WTC11 (cell line): ENCODE measurements at regions not wholly inside any gene's neighbourhood (a gene's known extent, or its start where the extent isn't known, plus 50 kb on each side); places are given as distances from the start of the nearest gene placed in this dataset.

Experiments used
- ATAC-seq: fragments of 200-7000 bp; cut with Tn5 transposase; 2 replicates; pipeline ENCODE4 v1.10.0; 2021; ENCODE audit warnings: mild to moderate bottlenecking, moderate library complexity
- CTCF ChIA-PET: fragments of 300-600 bp; sonication (Branson Sonifier 250); formaldehyde crosslinking; loops from one replicate; lab custom pipeline; 2021; ENCODE audit warnings: antibody characterized with exemption; lab: Charles Lee
- POLR2A ChIA-PET: fragments of 350-600 bp; sonication (Branson Sonifier 250); formaldehyde crosslinking; loops from one replicate; lab custom pipeline; 2021; ENCODE audit warnings: antibody characterized with exemption; lab: Charles Lee
- DNase-seq: peaks from one replicate; pipeline ENCODE4 v3.0.0; 2021; ENCODE audit warnings: low spot score
- H3K27ac Mint-ChIP-seq: 2 replicates; pipeline ENCODE4 v1.8.0; 2021; ENCODE audit warnings: mixed read lengths
- H3K27me3 Mint-ChIP-seq: 2 replicates; pipeline ENCODE4 v1.8.0; 2021; ENCODE audit warnings: low read depth, mild to moderate bottlenecking, moderate library complexity, mixed read lengths
- H3K36me3 Mint-ChIP-seq: 2 replicates; pipeline ENCODE4 v1.8.0; 2021; ENCODE audit warnings: mixed read lengths
- H3K4me1 Mint-ChIP-seq: 2 replicates; pipeline ENCODE4 v1.8.0; 2022; ENCODE audit warnings: mixed read lengths
- H3K4me3 Mint-ChIP-seq: 2 replicates; pipeline ENCODE4 v1.8.0; 2021; ENCODE audit warnings: mild to moderate bottlenecking, moderate library complexity, mixed read lengths
- H3K9me3 Mint-ChIP-seq: 2 replicates; pipeline ENCODE4 v1.8.0; 2021; ENCODE audit warnings: mixed read lengths
- ATF1 ChIP-seq: sonication (generic); formaldehyde crosslinking; IDR thresholded peaks from 2 replicates; pipeline ENCODE4 v1.8.1; 2023; ENCODE audit warnings: mild to moderate bottlenecking, moderate library complexity, missing genetic modification reagents
- ATF2 ChIP-seq: sonication (generic); formaldehyde crosslinking; IDR thresholded peaks from 2 replicates; pipeline ENCODE4 v1.8.1; 2022; ENCODE audit warnings: low read depth, missing genetic modification reagents, borderline replicate concordance
- CDX4 ChIP-seq: fragments of 250-450 bp; sonication (Bioruptor Pico); IDR thresholded peaks from 2 replicates; pipeline ENCODE4 v1.9.0; 2021; ENCODE audit warnings: moderate library complexity, mild to moderate bottlenecking, inconsistent platforms, borderline replicate concordance
- CREB1 ChIP-seq: sonication (generic); formaldehyde crosslinking; IDR thresholded peaks from 2 replicates; pipeline ENCODE4 v1.8.0; 2023; ENCODE audit warnings: mild to moderate bottlenecking, missing genetic modification reagents
- ETV6 ChIP-seq: sonication (generic); formaldehyde crosslinking; IDR thresholded peaks from 2 replicates; pipeline ENCODE4 v1.8.1; 2022; ENCODE audit warnings: mild to moderate bottlenecking, missing genetic modification reagents
- FOXJ3 ChIP-seq: sonication (generic); formaldehyde crosslinking; IDR thresholded peaks from 2 replicates; pipeline ENCODE4 v1.9.0; 2021; ENCODE audit warnings: missing genetic modification reagents, mild to moderate bottlenecking, borderline replicate concordance
- GABPB1 ChIP-seq: sonication (generic); formaldehyde crosslinking; IDR thresholded peaks from 2 replicates; pipeline ENCODE4 v1.8.1; 2023; ENCODE audit warnings: mild to moderate bottlenecking, missing genetic modification reagents
- KAT7 ChIP-seq: sonication (generic); formaldehyde crosslinking; IDR thresholded peaks from 2 replicates; pipeline ENCODE4 v1.8.1; 2023; ENCODE audit warnings: missing genetic modification reagents, mild to moderate bottlenecking, borderline replicate concordance
- PREB ChIP-seq: sonication (generic); formaldehyde crosslinking; IDR thresholded peaks from 2 replicates; pipeline ENCODE4 v1.8.1; 2022; ENCODE audit warnings: mild to moderate bottlenecking, missing genetic modification reagents, moderate library complexity, borderline replicate concordance
- RORB ChIP-seq: fragments of 250-450 bp; sonication (Bioruptor Pico); IDR thresholded peaks from 2 replicates; pipeline ENCODE4 v1.9.0; 2021; ENCODE audit warnings: mild to moderate bottlenecking
- TCF7 ChIP-seq: sonication (generic); formaldehyde crosslinking; IDR thresholded peaks from 2 replicates; pipeline ENCODE4 v1.8.0; 2022; ENCODE audit warnings: mild to moderate bottlenecking, low read depth, missing genetic modification reagents, moderate library complexity
- TP53 ChIP-seq: sonication (generic); formaldehyde crosslinking; IDR thresholded peaks from 2 replicates; pipeline ENCODE4 v1.8.1; 2023; ENCODE audit warnings: mild to moderate bottlenecking, missing genetic modification reagents
- ZMAT4 ChIP-seq: fragments of 250-450 bp; sonication (Bioruptor Pico); IDR thresholded peaks from 2 replicates; pipeline ENCODE4 v1.9.0; 2021; ENCODE audit warnings: mild to moderate bottlenecking
- ZNF263 ChIP-seq: sonication (generic); formaldehyde crosslinking; IDR thresholded peaks from 2 replicates; pipeline ENCODE4 v1.8.1; 2022; ENCODE audit warnings: low read depth, mild to moderate bottlenecking, moderate library complexity, missing genetic modification reagents
- ZNF532 ChIP-seq: fragments of 250-450 bp; sonication (Bioruptor Pico); IDR thresholded peaks from 2 replicates; pipeline ENCODE4 v1.9.0; 2021; ENCODE audit warnings: mild to moderate bottlenecking, borderline replicate concordance
- TF ChIP-seq, protein P1 (sequence below): sonication (generic); formaldehyde crosslinking; IDR thresholded peaks from 2 replicates; pipeline ENCODE4 v1.8.1; 2022; ENCODE audit warnings: missing genetic modification reagents, borderline replicate concordance
- TF ChIP-seq, protein P2 (sequence below): sonication (generic); formaldehyde crosslinking; IDR thresholded peaks from 2 replicates; pipeline ENCODE4 v1.8.0; 2022; ENCODE audit warnings: missing genetic modification reagents

DNA sequence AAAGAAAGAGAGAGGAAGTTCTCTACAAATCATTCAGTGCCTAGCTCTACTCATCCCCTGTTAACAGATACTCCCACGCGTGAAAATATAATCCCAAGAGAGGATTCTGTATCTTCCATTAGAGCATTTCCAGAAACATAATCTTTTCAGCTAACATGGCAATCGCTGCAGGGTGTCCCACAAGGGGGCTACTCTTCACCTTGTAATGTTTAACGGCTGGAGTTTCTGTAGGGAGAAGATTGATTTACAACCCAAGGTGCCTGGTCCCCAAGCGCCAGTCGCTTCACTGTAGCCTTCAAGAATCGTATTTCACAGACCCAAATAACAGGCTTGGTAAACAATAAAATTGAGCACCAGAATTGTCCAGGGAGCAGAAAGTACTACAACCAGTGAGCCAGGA, 318.7 kb downstream of the TLE1 start:
- no peak for ATAC-seq
- Mint-ChIP-seq H3K9me3 (peaks cover 16% of the 10 kb centered on the region), H3K36me3 (no peaks in the 10 kb centered on the region; the same call in 1 of the 2 replicates), H3K27me3 (no peaks in the 10 kb centered on the region; the same call in 1 of the 2 replicates), H3K4me3 (no peak overlapping the region), H3K27ac (no peak overlapping the region), H3K4me1 (peaks cover 37% of the 10 kb centered on the region)
- ChIA-PET POLR2A (no interaction called here), CTCF (no interaction called here)
- no peak for DNase-seq
- TF ChIP-seq CREB1 (CRISPR knock-in tag) = no peak
- TF ChIP-seq TCF7 (CRISPR knock-in tag) = no peak
- TF ChIP-seq, protein P1, sequence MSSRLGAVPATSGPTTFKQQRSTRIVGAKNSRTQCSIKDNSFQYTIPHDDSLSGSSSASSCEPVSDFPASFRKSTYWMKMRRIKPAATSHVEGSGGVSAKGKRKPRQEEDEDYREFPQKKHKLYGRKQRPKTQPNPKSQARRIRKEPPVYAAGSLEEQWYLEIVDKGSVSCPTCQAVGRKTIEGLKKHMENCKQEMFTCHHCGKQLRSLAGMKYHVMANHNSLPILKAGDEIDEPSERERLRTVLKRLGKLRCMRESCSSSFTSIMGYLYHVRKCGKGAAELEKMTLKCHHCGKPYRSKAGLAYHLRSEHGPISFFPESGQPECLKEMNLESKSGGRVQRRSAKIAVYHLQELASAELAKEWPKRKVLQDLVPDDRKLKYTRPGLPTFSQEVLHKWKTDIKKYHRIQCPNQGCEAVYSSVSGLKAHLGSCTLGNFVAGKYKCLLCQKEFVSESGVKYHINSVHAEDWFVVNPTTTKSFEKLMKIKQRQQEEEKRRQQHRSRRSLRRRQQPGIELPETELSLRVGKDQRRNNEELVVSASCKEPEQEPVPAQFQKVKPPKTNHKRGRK (CRISPR knock-in tag) = no peak
- TF ChIP-seq RORB (CRISPR knock-in tag) = no peak
- TF ChIP-seq CDX4 (CRISPR knock-in tag) = no peak
- TF ChIP-seq ZMAT4 (CRISPR knock-in tag) = no peak
- no peak for TF ChIP-seq ATF1
- TF ChIP-seq KAT7 (CRISPR knock-in tag) = no peak
- TF ChIP-seq TP53 = no peak
- no peak for TF ChIP-seq GABPB1
- no peak for TF ChIP-seq ZNF263 (CRISPR knock-in tag)
- TF ChIP-seq, protein P2, sequence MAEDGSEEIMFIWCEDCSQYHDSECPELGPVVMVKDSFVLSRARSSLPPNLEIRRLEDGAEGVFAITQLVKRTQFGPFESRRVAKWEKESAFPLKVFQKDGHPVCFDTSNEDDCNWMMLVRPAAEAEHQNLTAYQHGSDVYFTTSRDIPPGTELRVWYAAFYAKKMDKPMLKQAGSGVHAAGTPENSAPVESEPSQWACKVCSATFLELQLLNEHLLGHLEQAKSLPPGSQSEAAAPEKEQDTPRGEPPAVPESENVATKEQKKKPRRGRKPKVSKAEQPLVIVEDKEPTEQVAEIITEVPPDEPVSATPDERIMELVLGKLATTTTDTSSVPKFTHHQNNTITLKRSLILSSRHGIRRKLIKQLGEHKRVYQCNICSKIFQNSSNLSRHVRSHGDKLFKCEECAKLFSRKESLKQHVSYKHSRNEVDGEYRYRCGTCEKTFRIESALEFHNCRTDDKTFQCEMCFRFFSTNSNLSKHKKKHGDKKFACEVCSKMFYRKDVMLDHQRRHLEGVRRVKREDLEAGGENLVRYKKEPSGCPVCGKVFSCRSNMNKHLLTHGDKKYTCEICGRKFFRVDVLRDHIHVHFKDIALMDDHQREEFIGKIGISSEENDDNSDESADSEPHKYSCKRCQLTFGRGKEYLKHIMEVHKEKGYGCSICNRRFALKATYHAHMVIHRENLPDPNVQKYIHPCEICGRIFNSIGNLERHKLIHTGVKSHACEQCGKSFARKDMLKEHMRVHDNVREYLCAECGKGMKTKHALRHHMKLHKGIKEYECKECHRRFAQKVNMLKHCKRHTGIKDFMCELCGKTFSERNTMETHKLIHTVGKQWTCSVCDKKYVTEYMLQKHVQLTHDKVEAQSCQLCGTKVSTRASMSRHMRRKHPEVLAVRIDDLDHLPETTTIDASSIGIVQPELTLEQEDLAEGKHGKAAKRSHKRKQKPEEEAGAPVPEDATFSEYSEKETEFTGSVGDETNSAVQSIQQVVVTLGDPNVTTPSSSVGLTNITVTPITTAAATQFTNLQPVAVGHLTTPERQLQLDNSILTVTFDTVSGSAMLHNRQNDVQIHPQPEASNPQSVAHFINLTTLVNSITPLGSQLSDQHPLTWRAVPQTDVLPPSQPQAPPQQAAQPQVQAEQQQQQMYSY (CRISPR knock-in tag) = no peak
- no peak for TF ChIP-seq FOXJ3
- no peak for TF ChIP-seq ZNF532
- no peak for TF ChIP-seq ATF2 (CRISPR knock-in tag)
- no peak for TF ChIP-seq PREB
- TF ChIP-seq ETV6 (CRISPR knock-in tag) = no peak
